ENCODE measurements at regions not wholly inside any gene's neighbourhood (a gene's known extent, or its start where the extent isn't known, plus 50 kb on each side); places are given as distances from the start of the nearest gene placed in this dataset.

GRCh38 chr2:62415019-62415431 is 91.0 kb downstream of the TMEM17 start:
- no peak for DNase-seq (ENCODE audit: low read depth)
- Histone ChIP-seq H3K36me3 (ENCODE audit: control insufficient read depth, insufficient read depth, low read length) (no peaks in the 10 kb centered on the region), H3K27me3 (ENCODE audit: control insufficient read depth, insufficient read depth, low read length) (peaks cover 2% of the 10 kb centered on the region; the same call in 1 of the 2 replicates), H3K4me3 (ENCODE audit: low read depth, low read length) (no peak overlapping the region)
- no peak for TF ChIP-seq CTCF (IDR thresholded peaks at IDR 0.05; ENCODE audit: insufficient read depth, low read depth, low read length)
- ChIA-PET CTCF (interaction anchor here (1.0 to 1.5 kb wide), 3 partner anchors 361 to 498 kb away, joined by 3 read pairs; no protein-coding TSS in a partner anchor), POLR2A (no interaction called here)

GRCh38 chr2:62413116-62413663 is 92.8 kb downstream of the TMEM17 start:
- no peaks in the 10 kb centered on the region for H3K36me3 ChIP-seq (ENCODE audit: control insufficient read depth, insufficient read depth, low read length)
- no peak for TF ChIP-seq CTCF (IDR thresholded peaks at IDR 0.05; ENCODE audit: insufficient read depth, low read depth, low read length)
- CTCF ChIA-PET: interaction anchor here (0.6 to 2.3 kb wide), 6 partner anchors 9 to 770 kb away, joined by 3 to 11 read pairs (median 4); no protein-coding TSS in a partner anchor
- H3K27me3 ChIP-seq (ENCODE audit: control insufficient read depth, insufficient read depth, low read length): peaks cover 2% of the 10 kb centered on the region; the same call in 1 of the 2 replicates
- POLR2A ChIA-PET: no interaction called here
- no peak overlapping the region for H3K4me3 ChIP-seq (ENCODE audit: low read depth, low read length)
- DNase-seq (ENCODE audit: low read depth): no peak

- H3K4me3 ChIP-seq (ENCODE audit: low read depth, low read length): no peak overlapping the region
- no peak for DNase-seq (ENCODE audit: low read depth)
- CTCF ChIA-PET: interaction anchor here (0.6 to 2.3 kb wide), 8 partner anchors 15 to 496 kb away, joined by 3 to 11 read pairs (median 6); no protein-coding TSS in a partner anchor
- no peaks in the 10 kb centered on the region for H3K36me3 ChIP-seq (ENCODE audit: control insufficient read depth, insufficient read depth, low read length)
- TF ChIP-seq CTCF (IDR thresholded peaks at IDR 0.05; ENCODE audit: insufficient read depth, low read depth, low read length): no peak; the same call in 1 of the 2 replicates
- peaks cover 2% of the 10 kb centered on the region; the same call in 1 of the 2 replicates for H3K27me3 ChIP-seq (ENCODE audit: control insufficient read depth, insufficient read depth, low read length)
- POLR2A ChIA-PET: interaction anchor here (0.6 kb wide), 2 partner anchors 384 to 513 kb away, joined by 3 to 4 read pairs; no protein-coding TSS in a partner anchor
Observed at GRCh38 chr2:62412347-62412742, 93.7 kb downstream of the TMEM17 start.

- TF ChIP-seq CTCF (IDR thresholded peaks at IDR 0.05; ENCODE audit: insufficient read depth, low read depth, low read length): no peak
- no peak overlapping the region for H3K4me3 ChIP-seq (ENCODE audit: low read depth, low read length)
- H3K27me3 ChIP-seq (ENCODE audit: control insufficient read depth, insufficient read depth, low read length): peaks cover 2% of the 10 kb centered on the region; the same call in 1 of the 2 replicates
- DNase-seq (ENCODE audit: low read depth): no peak
- H3K36me3 ChIP-seq (ENCODE audit: control insufficient read depth, insufficient read depth, low read length): no peaks in the 10 kb centered on the region
- CTCF ChIA-PET: interaction anchor here (0.6 to 2.2 kb wide), 26 partner anchors 8 to 505 kb away, joined by 3 to 22 read pairs (median 4); partner anchors contain the start of genes B3GNT2 and COMMD1
- POLR2A ChIA-PET: interaction anchor here (0.5 to 0.6 kb wide), 2 partner anchors 416 to 463 kb away, joined by 3 to 15 read pairs; no protein-coding TSS in a partner anchor
Observed at GRCh38 chr2:62410926-62411456, 95.0 kb downstream of the TMEM17 start.

- ChIA-PET CTCF (interaction anchor here (0.6 to 2.2 kb wide), 5 partner anchors 121 to 493 kb away, joined by 3 to 22 read pairs (median 4); partner anchors contain the start of gene B3GNT2), POLR2A (interaction anchor here (0.6 kb wide), 1 partner anchor 415 kb away, joined by 3 read pairs; no protein-coding TSS in a partner anchor)
- H3K36me3 ChIP-seq (ENCODE audit: control insufficient read depth, insufficient read depth, low read length): no peaks in the 10 kb centered on the region
- no peak overlapping the region for H3K4me3 ChIP-seq (ENCODE audit: low read depth, low read length)
- H3K27me3 ChIP-seq (ENCODE audit: control insufficient read depth, insufficient read depth, low read length): peaks cover under 1% of the 10 kb centered on the region; the same call in 1 of the 2 replicates
- no peak for TF ChIP-seq CTCF (IDR thresholded peaks at IDR 0.05; ENCODE audit: insufficient read depth, low read depth, low read length)
- no peak for DNase-seq (ENCODE audit: low read depth)
Observed at GRCh38 chr2:62410015-62410453, 96.0 kb downstream of the TMEM17 start.

All from BJ (cell line).